WI38 (cell line): ENCODE measurements at regions not wholly inside any gene's neighbourhood (a gene's known extent, or its start where the extent isn't known, plus 50 kb on each side); places are given as distances from the start of the nearest gene placed in this dataset.
"Not testable (repeated sequence)": the region's sequence is repeated elsewhere in the genome, so short reads cannot be mapped to it uniquely, and the experiment has no call there.

Experiments
- H3K4me3 ChIP-seq: 2 replicates; pipeline ENCODE4 v1.5.1; 2011; ENCODE audit warnings: low read depth, mild to moderate bottlenecking, control low read depth, low read length
- CTCF ChIP-seq: IDR thresholded peaks from 2 replicates; pipeline ENCODE4 v1.5.1; 2012; ENCODE audit warnings: low read depth, mild to moderate bottlenecking, control low read depth, low read length

- TF ChIP-seq CTCF = no peak
- no peak overlapping the region for H3K4me3 ChIP-seq
Measured at GRCh38 chr2:242011516-242011915, 142.0 kb downstream of the RTP5 start.

GRCh38 chr2:242011991-242012764 lies 142.6 kb downstream of the RTP5 start:
- TF ChIP-seq CTCF = no peak
- H3K4me3 ChIP-seq = no peak overlapping the region

- no peak for TF ChIP-seq CTCF
- H3K4me3 ChIP-seq = no peak overlapping the region
Measured at GRCh38 chr2:242012956-242013764, 143.6 kb downstream of the RTP5 start.

GRCh38 chr2:242013771-242014170 lies 144.2 kb downstream of the RTP5 start:
- no peak for TF ChIP-seq CTCF
- H3K4me3 ChIP-seq = no peak overlapping the region

- TF ChIP-seq CTCF = no peak
Measured at GRCh38 chr2:242015108-242016065, 145.9 kb downstream of the RTP5 start.

GRCh38 chr2:242017086-242017485 lies 147.6 kb downstream of the RTP5 start:
- no peak overlapping the region for H3K4me3 ChIP-seq
- no peak for TF ChIP-seq CTCF

More at GRCh38 chr2:242015108-242016065, 145.9 kb downstream of the RTP5 start:
- no peak overlapping the region for H3K4me3 ChIP-seq

GRCh38 chr2:242018416-242018815 lies 148.9 kb downstream of the RTP5 start:
- not testable (repeated sequence) for H3K4me3 ChIP-seq
